ENCODE measurements at regions not wholly inside any gene's neighbourhood (a gene's known extent, or its start where the extent isn't known, plus 50 kb on each side); places are given as distances from the start of the nearest gene placed in this dataset.

GRCh38 chr7:22586786-22587140 is 86.8 kb upstream of the STEAP1B start:
- TF ChIP-seq MAX (IDR thresholded peaks at IDR 0.05) (no peak), REST (IDR thresholded peaks at IDR 0.05) (no peak), HNF4A (conservative IDR thresholded peaks at IDR 0.05) (no peak), CTCF (IDR thresholded peaks at IDR 0.05; ENCODE audit: low read depth, low read length, missing input control) (peak; percentile 34), GABPA (IDR thresholded peaks at IDR 0.05 in 1 of 2, conservative IDR thresholded peaks at IDR 0.05 in 1 of 2) (no peak), ATF3 (IDR thresholded peaks at IDR 0.05) (no peak), NR2F2 (IDR thresholded peaks at IDR 0.05) (no peak), RAD21 (IDR thresholded peaks at IDR 0.05) (peak; percentile 21 to 31), YY1 (IDR thresholded peaks at IDR 0.05) (no peak), ZBTB33 (IDR thresholded peaks at IDR 0.05) (no peak), JUND (IDR thresholded peaks at IDR 0.05) (no peak), SP1 (IDR thresholded peaks at IDR 0.05) (no peak), TAF1 (conservative IDR thresholded peaks at IDR 0.05) (no peak)

Data from liver (tissue), 3 donors.